ENCODE measurements at regions not wholly inside any gene's neighbourhood (a gene's known extent, or its start where the extent isn't known, plus 50 kb on each side); places are given as distances from the start of the nearest gene placed in this dataset.
A peak's percentile ranks its signal among the peaks of the same experiment; 100 is the strongest.
"Not testable (repeated sequence)": the region's sequence is repeated elsewhere in the genome, so short reads cannot be mapped to it uniquely, and the experiment has no call there.

GRCh38 chr4:156298230-156298629 is 344.6 kb upstream of the CTSO start:
- Histone ChIP-seq H3K4me1 (ENCODE audit: control insufficient read depth, insufficient read depth, low read length) (no peaks in the 10 kb centered on the region), H3K4me3 (ENCODE audit: low read length) (no peak overlapping the region), H3K9me3 (ENCODE audit: control insufficient read depth, insufficient read depth, low read length) (no peaks in the 10 kb centered on the region), H3K27ac (ENCODE audit: low read length) (no peak overlapping the region), H3K36me3 (ENCODE audit: control insufficient read depth, insufficient read depth, low read length) (no peaks in the 10 kb centered on the region), H3K27me3 (ENCODE audit: control insufficient read depth, insufficient read depth, low read length) (no peaks in the 10 kb centered on the region)
- no peak for DNase-seq (ENCODE audit: low read depth, low spot score)

GRCh38 chr4:156295676-156296195 is 342.1 kb upstream of the CTSO start:
- Histone ChIP-seq H3K27me3 (ENCODE audit: control insufficient read depth, insufficient read depth, low read length) (no peaks in the 10 kb centered on the region), H3K4me1 (ENCODE audit: control insufficient read depth, insufficient read depth, low read length) (no peaks in the 10 kb centered on the region), H3K4me3 (ENCODE audit: low read length) (no peak overlapping the region), H3K27ac (ENCODE audit: low read length) (no peak overlapping the region), H3K36me3 (ENCODE audit: control insufficient read depth, insufficient read depth, low read length) (no peaks in the 10 kb centered on the region), H3K9me3 (ENCODE audit: control insufficient read depth, insufficient read depth, low read length) (no peaks in the 10 kb centered on the region)
- DNase-seq (ENCODE audit: low read depth, low spot score), result no peak
- no CpG with 5 or more reads among the region's 1 CpG for WGBS (ENCODE audit: insufficient coverage, insufficient read length)

- WGBS (ENCODE audit: insufficient coverage, insufficient read length), result no CpG with 5 or more reads among the region's 2 CpGs
- Histone ChIP-seq H3K27me3 (ENCODE audit: control insufficient read depth, insufficient read depth, low read length) (no peaks in the 10 kb centered on the region), H3K9me3 (ENCODE audit: control insufficient read depth, insufficient read depth, low read length) (no peaks in the 10 kb centered on the region), H3K36me3 (ENCODE audit: control insufficient read depth, insufficient read depth, low read length) (no peaks in the 10 kb centered on the region), H3K4me1 (ENCODE audit: control insufficient read depth, insufficient read depth, low read length) (no peaks in the 10 kb centered on the region), H3K4me3 (ENCODE audit: low read length) (no peak overlapping the region), H3K27ac (ENCODE audit: low read length) (no peak overlapping the region)
- DNase-seq (ENCODE audit: low read depth, low spot score), result peak; percentile 16
These were observed 340.9 kb upstream of the CTSO start for GRCh38 chr4:156294577-156294976.

- DNase-seq (ENCODE audit: low read depth, low spot score), result no peak
- H3K27ac ChIP-seq (ENCODE audit: low read length), result no peak overlapping the region
These were observed 340.1 kb upstream of the CTSO start for GRCh38 chr4:156293657-156294297.

GRCh38 chr4:156291317-156291716 is 337.7 kb upstream of the CTSO start:
- no peak overlapping the region for H3K27ac ChIP-seq (ENCODE audit: low read length)

More at GRCh38 chr4:156293657-156294297, 340.1 kb upstream of the CTSO start:
- no peaks in the 10 kb centered on the region for H3K9me3 ChIP-seq (ENCODE audit: control insufficient read depth, insufficient read depth, low read length)
- no CpG with 5 or more reads among the region's 1 CpG for WGBS (ENCODE audit: insufficient coverage, insufficient read length)
- H3K36me3 ChIP-seq (ENCODE audit: control insufficient read depth, insufficient read depth, low read length), result no peaks in the 10 kb centered on the region
- H3K4me3 ChIP-seq (ENCODE audit: low read length), result no peak overlapping the region
- H3K27me3 ChIP-seq (ENCODE audit: control insufficient read depth, insufficient read depth, low read length), result no peaks in the 10 kb centered on the region
- H3K4me1 ChIP-seq (ENCODE audit: control insufficient read depth, insufficient read depth, low read length), result no peaks in the 10 kb centered on the region

GRCh38 chr4:156290811-156291210 is 337.1 kb upstream of the CTSO start:
- no CpG with 5 or more reads among the region's 2 CpGs for WGBS (ENCODE audit: insufficient coverage, insufficient read length)

More at GRCh38 chr4:156291317-156291716, 337.7 kb upstream of the CTSO start:
- no peaks in the 10 kb centered on the region for H3K9me3 ChIP-seq (ENCODE audit: control insufficient read depth, insufficient read depth, low read length)
- H3K36me3 ChIP-seq (ENCODE audit: control insufficient read depth, insufficient read depth, low read length), result no peaks in the 10 kb centered on the region
- WGBS (ENCODE audit: insufficient coverage, insufficient read length), result no CpG with 5 or more reads among the region's 1 CpG
- H3K4me1 ChIP-seq (ENCODE audit: control insufficient read depth, insufficient read depth, low read length), result no peaks in the 10 kb centered on the region
- DNase-seq (ENCODE audit: low read depth, low spot score), result no peak
- no peak overlapping the region for H3K4me3 ChIP-seq (ENCODE audit: low read length)
- no peaks in the 10 kb centered on the region for H3K27me3 ChIP-seq (ENCODE audit: control insufficient read depth, insufficient read depth, low read length)

GRCh38 chr4:156290026-156290425 is 336.4 kb upstream of the CTSO start:
- not testable (repeated sequence) for H3K27me3 ChIP-seq (ENCODE audit: control insufficient read depth, insufficient read depth, low read length); H3K27ac ChIP-seq (ENCODE audit: low read length); DNase-seq (ENCODE audit: low read depth, low spot score); H3K36me3 ChIP-seq (ENCODE audit: control insufficient read depth, insufficient read depth, low read length); H3K4me3 ChIP-seq (ENCODE audit: low read length); H3K9me3 ChIP-seq (ENCODE audit: control insufficient read depth, insufficient read depth, low read length); H3K4me1 ChIP-seq (ENCODE audit: control insufficient read depth, insufficient read depth, low read length)
- no CpG with 5 or more reads among the region's 19 CpGs for WGBS (ENCODE audit: insufficient coverage, insufficient read length)

More at GRCh38 chr4:156290811-156291210, 337.1 kb upstream of the CTSO start:
- no peaks in the 10 kb centered on the region for H3K36me3 ChIP-seq (ENCODE audit: control insufficient read depth, insufficient read depth, low read length)
- no peak overlapping the region for H3K4me3 ChIP-seq (ENCODE audit: low read length)
- no peaks in the 10 kb centered on the region for H3K4me1 ChIP-seq (ENCODE audit: control insufficient read depth, insufficient read depth, low read length)
- DNase-seq (ENCODE audit: low read depth, low spot score), result no peak
- H3K9me3 ChIP-seq (ENCODE audit: control insufficient read depth, insufficient read depth, low read length), result no peaks in the 10 kb centered on the region
- no peaks in the 10 kb centered on the region for H3K27me3 ChIP-seq (ENCODE audit: control insufficient read depth, insufficient read depth, low read length)
- H3K27ac ChIP-seq (ENCODE audit: low read length), result no peak overlapping the region

GRCh38 chr4:156280686-156281085 is 327.0 kb upstream of the CTSO start:
- no peaks in the 10 kb centered on the region for H3K9me3 ChIP-seq (ENCODE audit: control insufficient read depth, insufficient read depth, low read length)
- whole genome bisulfite sequencing (ENCODE audit: insufficient coverage, insufficient read length), result no CpG with 5 or more reads among the region's 3 CpGs
- no peaks in the 10 kb centered on the region for H3K4me1 ChIP-seq (ENCODE audit: control insufficient read depth, insufficient read depth, low read length)
- H3K27me3 ChIP-seq (ENCODE audit: control insufficient read depth, insufficient read depth, low read length), result no peaks in the 10 kb centered on the region
- no peak overlapping the region for H3K27ac ChIP-seq (ENCODE audit: low read length)
- no peak for DNase-seq (ENCODE audit: low read depth, low spot score)
- H3K36me3 ChIP-seq (ENCODE audit: control insufficient read depth, insufficient read depth, low read length), result no peaks in the 10 kb centered on the region
- H3K4me3 ChIP-seq (ENCODE audit: low read length), result no peak overlapping the region

- no peak for DNase-seq (ENCODE audit: low read depth, low spot score)
- Histone ChIP-seq H3K36me3 (ENCODE audit: control insufficient read depth, insufficient read depth, low read length) (no peaks in the 10 kb centered on the region), H3K4me1 (ENCODE audit: control insufficient read depth, insufficient read depth, low read length) (no peaks in the 10 kb centered on the region), H3K27me3 (ENCODE audit: control insufficient read depth, insufficient read depth, low read length) (no peaks in the 10 kb centered on the region), H3K4me3 (ENCODE audit: low read length) (no peak overlapping the region), H3K27ac (ENCODE audit: low read length) (no peak overlapping the region), H3K9me3 (ENCODE audit: control insufficient read depth, insufficient read depth, low read length) (no peaks in the 10 kb centered on the region)
These were observed 311.7 kb upstream of the CTSO start for GRCh38 chr4:156265407-156265806.

GRCh38 chr4:156261230-156261629 is 307.6 kb upstream of the CTSO start:
- no peak for DNase-seq (ENCODE audit: low read depth, low spot score)
- H3K4me3 ChIP-seq (ENCODE audit: low read length), result no peak overlapping the region
- no peaks in the 10 kb centered on the region for H3K27me3 ChIP-seq (ENCODE audit: control insufficient read depth, insufficient read depth, low read length)
- WGBS (ENCODE audit: insufficient coverage, insufficient read length), result no CpG with 5 or more reads among the region's 1 CpG
- no peaks in the 10 kb centered on the region for H3K9me3 ChIP-seq (ENCODE audit: control insufficient read depth, insufficient read depth, low read length)
- no peak overlapping the region for H3K27ac ChIP-seq (ENCODE audit: low read length)
- H3K36me3 ChIP-seq (ENCODE audit: control insufficient read depth, insufficient read depth, low read length), result no peaks in the 10 kb centered on the region
- H3K4me1 ChIP-seq (ENCODE audit: control insufficient read depth, insufficient read depth, low read length), result no peaks in the 10 kb centered on the region

Data from iPS DF 6.9 (cell line).